PC-9 (cell line): ENCODE measurements at regions not wholly inside any gene's neighbourhood (a gene's known extent, or its start where the extent isn't known, plus 50 kb on each side); places are given as distances from the start of the nearest gene placed in this dataset.

ENCODE experiments used
- BruUV-seq: library from RNA; stranded (reverse); fragments of 400-500 nt; replicated peaks from 2 replicates; lab custom pipeline; 2021; lab: Mats Ljungman, UMichigan
- CTCF ChIA-PET: fragments of 300-600 bp; sonication (Branson Sonifier 250); formaldehyde crosslinking; loops from one replicate; lab custom pipeline; 2022; ENCODE audit warnings: antibody characterized with exemption; lab: Charles Lee
- POLR2A ChIA-PET: fragments of 300-600 bp; sonication (Branson Sonifier 250); formaldehyde crosslinking; loops from one replicate; lab custom pipeline; 2022; ENCODE audit warnings: antibody characterized with exemption; ENCODE audit not compliant: unreplicated experiment; lab: Charles Lee
- DNase-seq, 2 experiments: peaks; one replicate each; pipeline versions ENCODE4 v3.0.0 to v3.0.0-alpha.2; 2015 to 2022; ENCODE audit warnings: mixed read lengths in 1 of 2
- H2AFZ ChIP-seq: fragments of 200-600 bp; sonication (generic); 2 replicates; pipeline ENCODE4 v1.8.1; 2017; ENCODE audit warnings: antibody characterized with exemption
- H3F3A ChIP-seq: fragments of 200-600 bp; sonication (generic); 2 replicates; pipeline ENCODE4 v1.8.1; 2017; ENCODE audit warnings: antibody characterized with exemption, mild to moderate bottlenecking, low read depth; ENCODE audit not compliant: insufficient read depth
- H3K27ac ChIP-seq: fragments of 200-600 bp; sonication (generic); 2 replicates; pipeline ENCODE4 v1.6.1; 2016; ENCODE audit warnings: mixed run types
- H3K27me3 ChIP-seq: fragments of 200-600 bp; sonication (generic); 2 replicates; pipeline ENCODE4 v1.6.1; 2016; ENCODE audit warnings: low read depth, mixed run types; ENCODE audit not compliant: insufficient read depth
- H3K36me3 ChIP-seq: fragments of 200-600 bp; sonication (generic); 2 replicates; pipeline ENCODE4 v1.6.1; 2016; ENCODE audit warnings: low read depth, mixed run types
- H3K4me1 ChIP-seq: fragments of 200-600 bp; sonication (generic); replicated peaks from 2 replicates; pipeline ENCODE4 v1.6.1; 2016; ENCODE audit warnings: mixed run types; ENCODE audit not compliant: insufficient read depth
- H3K4me2 ChIP-seq: fragments of 200-600 bp; sonication (generic); 2 replicates; pipeline ENCODE4 v1.6.1; 2017; ENCODE audit warnings: mixed run types
- H3K4me3 ChIP-seq: fragments of 200-600 bp; sonication (generic); 2 replicates; pipeline ENCODE4 v1.6.1; 2016; ENCODE audit warnings: mixed run types
- H3K79me2 ChIP-seq: fragments of 200-600 bp; sonication (generic); 2 replicates; pipeline ENCODE4 v1.6.1; 2017; ENCODE audit warnings: low read depth, mixed run types
- H3K9me2 ChIP-seq: fragments of 200-600 bp; sonication (generic); 2 replicates; pipeline ENCODE4 v1.8.1; 2017; ENCODE audit warnings: mild to moderate bottlenecking; ENCODE audit not compliant: insufficient read depth
- H3K9me3 ChIP-seq: fragments of 200-600 bp; sonication (generic); 2 replicates; pipeline ENCODE4 v1.8.1; 2016; ENCODE audit warnings: low read depth; ENCODE audit not compliant: insufficient read depth
- H4K20me1 ChIP-seq: fragments of 200-600 bp; sonication (generic); 2 replicates; pipeline ENCODE4 v1.8.1; 2017; ENCODE audit not compliant: insufficient read depth
- CTCF ChIP-seq: fragments of 200-600 bp; sonication (generic); conservative IDR thresholded peaks from 2 replicates; pipeline ENCODE4 v1.6.1; 2017; ENCODE audit warnings: mixed run types, antibody characterized with exemption, mild to moderate bottlenecking, moderate library complexity
- EZH2 ChIP-seq: fragments of 200-600 bp; sonication (generic); IDR thresholded peaks from 2 replicates; pipeline ENCODE4 v1.8.0; 2017; ENCODE audit warnings: antibody characterized with exemption, low read depth
- intact Hi-C: fragments of 100-400 bp; cut with micrococcal nuclease; formaldehyde crosslinking; loops from one replicate; pipeline ENCODE4 v1.10.0; 2022; ENCODE audit not compliant: unreplicated experiment

GRCh38 chr14:42556551-42556950, 949.9 kb downstream of the LRFN5 start:
- H3K27me3 ChIP-seq, result no peaks in the 10 kb centered on the region
- H2AFZ ChIP-seq, result no peak overlapping the region
- TF ChIP-seq CTCF, result no peak
- TF ChIP-seq EZH2, result no peak
- DNase-seq, result no peak
- H3K79me2 ChIP-seq, result no peaks in the 10 kb centered on the region
- H3K4me2 ChIP-seq, result no peak overlapping the region
- H3F3A ChIP-seq, result no peaks in the 10 kb centered on the region
- H3K9me3 ChIP-seq, result no peaks in the 10 kb centered on the region
- H3K4me3 ChIP-seq, result no peak overlapping the region
- intact Hi-C loops, result no loop called here
- ChIA-PET POLR2A (no interaction called here), CTCF (no interaction called here)
- no peak overlapping the region for H3K27ac ChIP-seq
- H3K9me2 ChIP-seq, result peaks cover 5% of the 10 kb centered on the region; the same call in 1 of the 2 replicates
- no peaks in the 10 kb centered on the region for H4K20me1 ChIP-seq
- no TSS peak for BruUV-seq
- no peaks in the 10 kb centered on the region for H3K36me3 ChIP-seq
- H3K4me1 ChIP-seq, result no peaks in the 10 kb centered on the region

- POLR2A ChIA-PET, result no interaction called here
- Histone ChIP-seq H2AFZ (no peak overlapping the region; the same call in 1 of the 2 replicates), H3K4me2 (no peak overlapping the region), H3K27me3 (no peaks in the 10 kb centered on the region), H4K20me1 (no peaks in the 10 kb centered on the region), H3K4me1 (no peaks in the 10 kb centered on the region), H3K9me2 (peaks cover 5% of the 10 kb centered on the region; the same call in 1 of the 2 replicates), H3K4me3 (no peak overlapping the region), H3K9me3 (no peaks in the 10 kb centered on the region), H3F3A (no peaks in the 10 kb centered on the region), H3K79me2 (no peaks in the 10 kb centered on the region), H3K36me3 (no peaks in the 10 kb centered on the region), H3K27ac (no peak overlapping the region)
- BruUV-seq, result no TSS peak
- intact Hi-C loops, result no loop called here
- TF ChIP-seq CTCF (no peak), EZH2 (no peak)
- DNase-seq, result no peak
- CTCF ChIA-PET, result no interaction called here
Observed at GRCh38 chr14:42555365-42555764, 948.7 kb downstream of the LRFN5 start.

GRCh38 chr14:42554091-42554490, 947.4 kb downstream of the LRFN5 start:
- Histone ChIP-seq H4K20me1 (no peaks in the 10 kb centered on the region), H2AFZ (no peak overlapping the region), H3K36me3 (no peaks in the 10 kb centered on the region), H3K27ac (no peak overlapping the region), H3K79me2 (no peaks in the 10 kb centered on the region), H3K9me2 (peaks cover 5% of the 10 kb centered on the region; the same call in 1 of the 2 replicates), H3K9me3 (no peaks in the 10 kb centered on the region), H3F3A (no peaks in the 10 kb centered on the region), H3K27me3 (no peaks in the 10 kb centered on the region), H3K4me1 (no peaks in the 10 kb centered on the region), H3K4me3 (no peak overlapping the region), H3K4me2 (no peak overlapping the region)
- TF ChIP-seq EZH2 (no peak), CTCF (no peak)
- POLR2A ChIA-PET, result no interaction called here
- BruUV-seq, result no TSS peak
- DNase-seq, result no peak
- intact Hi-C loops, result no loop called here
- CTCF ChIA-PET, result no interaction called here
